HCT116 (cell line): ENCODE measurements at regions not wholly inside any gene's neighbourhood (a gene's known extent, or its start where the extent isn't known, plus 50 kb on each side); places are given as distances from the start of the nearest gene placed in this dataset.

Experiments used
- ATAC-seq: fragments of 200-7000 bp; cut with Tn5 transposase; 2 replicates; pipeline ENCODE4 v1.9.1; 2020; ENCODE audit warnings: mild to moderate bottlenecking, moderate library complexity
- BruUV-seq: library from RNA; stranded (reverse); fragments of 400-500 nt; replicated peaks from 2 replicates; lab custom pipeline; 2021; lab: Mats Ljungman, UMichigan
- CTCF ChIA-PET: fragments of 300-600 bp; sonication (Branson Sonifier 250); formaldehyde crosslinking; loops from one replicate; lab custom pipeline; 2021; ENCODE audit warnings: antibody characterized with exemption; lab: Charles Lee
- POLR2A ChIA-PET: fragments of 300-600, 350-600 bp; sonication (Branson Sonifier 250); formaldehyde crosslinking; loops from one replicate; lab custom pipeline; 2021; ENCODE audit warnings: antibody characterized with exemption; lab: Charles Lee
- RAD21 ChIA-PET, 2 experiments: fragments of 300-600 bp; sonication (Branson Sonifier 250); formaldehyde crosslinking; loops; one replicate each; lab custom pipeline; 2023; ENCODE audit warnings: low total read pairs in 2 of 2; ENCODE audit not compliant: uncharacterized antibody in 2 of 2, unreplicated experiment in 2 of 2, low non-redundant PET in 1 of 2; lab: Charles Lee
- DNase-seq: peaks from one replicate; pipeline ENCODE4 v3.0.0-alpha.2; 2010; ENCODE audit warnings: low read depth, low spot score
- H2AFZ ChIP-seq: fragments of 200-600 bp; shearing (Covaris generic), sonication (generic); 2 replicates; pipeline ENCODE4 v1.6.1; 2017; ENCODE audit warnings: low read depth, mixed run types, mixed read lengths, antibody characterized with exemption, low read length; ENCODE audit not compliant: poor library complexity, severe bottlenecking
- H3K27ac ChIP-seq: 2 replicates; pipeline ENCODE4 v1.5.1; 2012; ENCODE audit warnings: low read depth, low read length
- H3K27me3 ChIP-seq: fragments of 200-600 bp; sonication (generic); 2 replicates; pipeline ENCODE4 v1.6.1; 2016; ENCODE audit warnings: mixed run types, low read length, mixed read lengths; ENCODE audit not compliant: insufficient read depth
- H3K36me3 ChIP-seq, 2 experiments: fragments of 200-500 bp in 1 of 2; fragments of 200-600 bp in 1 of 2; sonication (Bioruptor generic) in 1 of 2; sonication (generic) in 1 of 2; 2 replicates each; pipeline versions ENCODE4 v1.5.1 to v1.6.1; 2014 to 2016; ENCODE audit warnings: low read length in 2 of 2, inconsistent platforms in 1 of 2, mixed read lengths in 1 of 2, mixed run types in 1 of 2; ENCODE audit not compliant: insufficient read depth in 2 of 2, control insufficient read depth in 1 of 2
- H3K4me1 ChIP-seq, 2 experiments: fragments of 200-600 bp in 1 of 2; sonication (generic) in 1 of 2; 2 replicates each; pipeline versions ENCODE4 v1.5.1 to v1.6.1; 2012 to 2017; ENCODE audit warnings: low read length in 2 of 2, inconsistent platforms in 1 of 2, mild to moderate bottlenecking in 1 of 2, mixed read lengths in 1 of 2, mixed run types in 1 of 2, moderate library complexity in 1 of 2; ENCODE audit not compliant: insufficient read depth in 2 of 2, control insufficient read depth in 1 of 2
- H3K4me2 ChIP-seq: fragments of 200-600 bp; sonication (generic); 2 replicates; pipeline ENCODE4 v1.6.1; 2017; ENCODE audit warnings: mixed run types, low read length, mixed read lengths
- H3K4me3 ChIP-seq, 2 experiments: fragments of 200-600 bp in 1 of 2; sonication (generic) in 1 of 2; replicated peaks in 1 of 2; 2 replicates each; pipeline ENCODE4 v1.5.1; 2011 to 2016; ENCODE audit warnings: low read length in 2 of 2, control low read depth in 1 of 2, low read depth in 1 of 2, mild to moderate bottlenecking in 1 of 2, mixed read lengths in 1 of 2, mixed run types in 1 of 2
- H3K79me2 ChIP-seq: fragments of 200-600 bp; sonication (generic); 2 replicates; pipeline ENCODE4 v1.6.1; 2017; ENCODE audit warnings: mild to moderate bottlenecking, mixed run types, low read length, moderate library complexity, mixed read lengths; ENCODE audit not compliant: insufficient read depth
- H3K9ac ChIP-seq: fragments of 200-600 bp; sonication (generic); 2 replicates; pipeline ENCODE4 v1.6.1; 2016; ENCODE audit warnings: low read length, mixed read lengths
- H3K9me2 ChIP-seq: fragments of 200-600 bp; sonication (generic), shearing (Covaris generic); 2 replicates; pipeline ENCODE4 v1.6.1; 2017; ENCODE audit warnings: mixed run types, mild to moderate bottlenecking, moderate library complexity; ENCODE audit not compliant: insufficient read depth
- H3K9me3 ChIP-seq, 2 experiments: fragments of 200-500 bp in 1 of 2; fragments of 200-600 bp in 1 of 2; sonication (Bioruptor generic) in 1 of 2; sonication (generic) in 1 of 2; 2 replicates each; pipeline ENCODE4 v1.6.1; 2014 to 2017; ENCODE audit warnings: low read length in 2 of 2, mixed read lengths in 2 of 2, inconsistent platforms in 1 of 2, low read depth in 1 of 2, mild to moderate bottlenecking in 1 of 2, mixed run types in 1 of 2, moderate library complexity in 1 of 2; ENCODE audit not compliant: control insufficient read depth in 1 of 2, insufficient read depth in 1 of 2
- H4K20me1 ChIP-seq: fragments of 200-600 bp; sonication (generic), shearing (Covaris generic); 2 replicates; pipeline ENCODE4 v1.6.1; 2017; ENCODE audit warnings: mixed run types, mild to moderate bottlenecking, moderate library complexity; ENCODE audit not compliant: insufficient read depth
- CEBPB ChIP-seq: IDR thresholded peaks from 2 replicates; pipeline ENCODE4 v1.6.1; 2012; ENCODE audit warnings: low read depth
- EGR1 ChIP-seq: IDR thresholded peaks from 2 replicates; pipeline ENCODE4 v1.6.1; 2012; ENCODE audit warnings: low read depth
- EZH2 ChIP-seq: fragments of 200-600 bp; sonication (generic); IDR thresholded peaks from 2 replicates; pipeline ENCODE4 v1.6.1; 2017; ENCODE audit warnings: antibody characterized with exemption, mixed run types
- EZH2phosphoT487 ChIP-seq: fragments of 200-600 bp; IDR thresholded peaks from 2 replicates; pipeline ENCODE4 v1.6.1; 2018; ENCODE audit warnings: antibody characterized with exemption, borderline replicate concordance
- FOSL1 ChIP-seq: IDR thresholded peaks from 2 replicates; pipeline ENCODE4 v1.6.1; 2012; ENCODE audit warnings: low read depth
- SIN3A ChIP-seq: IDR thresholded peaks from 2 replicates; pipeline ENCODE4 v1.6.1; 2012; ENCODE audit warnings: low read depth
- SP1 ChIP-seq: IDR thresholded peaks from 2 replicates; pipeline ENCODE4 v1.6.1; 2012; ENCODE audit warnings: low read depth
- TCF7L2 ChIP-seq: IDR thresholded peaks from 2 replicates; pipeline ENCODE4 v1.7.0; 2011; ENCODE audit warnings: borderline replicate concordance, inconsistent platforms; ENCODE audit not compliant: insufficient read depth, insufficient read length; ENCODE audit errors: extremely low read depth
- YY1 ChIP-seq: IDR thresholded peaks from 2 replicates; pipeline ENCODE4 v1.6.1; 2011; ENCODE audit warnings: low read length, low read depth, moderate library complexity, mild to moderate bottlenecking; ENCODE audit not compliant: insufficient replicate concordance; ENCODE audit errors: extremely low read depth
- ZNF274 ChIP-seq: fragments of 200-500 bp; sonication (Bioruptor generic); IDR thresholded peaks from 2 replicates; pipeline ENCODE4 v1.6.1; 2014; ENCODE audit warnings: mild to moderate bottlenecking, low read depth, low read length, inconsistent platforms
- intact Hi-C: fragments of 100-400 bp; cut with micrococcal nuclease; formaldehyde crosslinking; loops from 2 replicates; pipeline ENCODE4 v1.10.0; 2022
- TF ChIP-seq, protein P1 (sequence below): IDR thresholded peaks from 2 replicates; pipeline ENCODE4 v1.6.1; 2012; ENCODE audit warnings: low read depth
- TF ChIP-seq, protein P2 (sequence below): IDR thresholded peaks from 2 replicates; pipeline ENCODE4 v1.6.1; 2012

DNA sequence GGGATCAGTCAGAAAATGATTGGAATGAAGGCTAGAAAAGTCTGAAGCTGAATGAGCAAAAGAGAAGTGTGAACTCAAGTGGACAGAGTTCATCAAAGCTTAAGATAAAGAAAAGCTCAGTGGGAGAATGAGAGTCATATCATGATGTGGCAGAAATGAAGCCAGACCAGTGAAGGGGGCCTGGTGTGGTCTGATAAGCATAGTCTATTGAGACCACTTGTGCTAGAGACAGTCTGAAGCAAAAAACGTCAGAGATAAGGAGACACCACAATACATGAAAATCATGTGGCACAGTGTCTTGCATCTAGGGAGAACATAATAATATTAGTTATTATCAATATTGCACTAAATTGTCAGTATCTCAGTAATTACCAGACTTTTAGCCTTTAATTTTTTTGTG lies 601.5 kb downstream of the UTRN start:
- CTCF ChIA-PET = no interaction called here
- no peak overlapping the region for H3K27ac ChIP-seq
- no peaks in the 10 kb centered on the region for H3K27me3 ChIP-seq
- DNase-seq (no peak), ATAC-seq (no peak)
- no peaks in the 10 kb centered on the region for H4K20me1 ChIP-seq
- H3K79me2 ChIP-seq = no peaks in the 10 kb centered on the region
- H3K4me1 ChIP-seq = peaks cover 0 to 20% of the 10 kb centered on the region in 2 experiments; a peak in 1 of 4 replicates
- no peaks in the 10 kb centered on the region for H3K9me2 ChIP-seq
- H3K9ac ChIP-seq = no peak overlapping the region
- intact Hi-C loops = no loop called here
- H3K4me3 ChIP-seq = no peak overlapping the region
- H3K4me2 ChIP-seq = no peak overlapping the region
- H2AFZ ChIP-seq = no peak overlapping the region
- TF ChIP-seq, protein P1, sequence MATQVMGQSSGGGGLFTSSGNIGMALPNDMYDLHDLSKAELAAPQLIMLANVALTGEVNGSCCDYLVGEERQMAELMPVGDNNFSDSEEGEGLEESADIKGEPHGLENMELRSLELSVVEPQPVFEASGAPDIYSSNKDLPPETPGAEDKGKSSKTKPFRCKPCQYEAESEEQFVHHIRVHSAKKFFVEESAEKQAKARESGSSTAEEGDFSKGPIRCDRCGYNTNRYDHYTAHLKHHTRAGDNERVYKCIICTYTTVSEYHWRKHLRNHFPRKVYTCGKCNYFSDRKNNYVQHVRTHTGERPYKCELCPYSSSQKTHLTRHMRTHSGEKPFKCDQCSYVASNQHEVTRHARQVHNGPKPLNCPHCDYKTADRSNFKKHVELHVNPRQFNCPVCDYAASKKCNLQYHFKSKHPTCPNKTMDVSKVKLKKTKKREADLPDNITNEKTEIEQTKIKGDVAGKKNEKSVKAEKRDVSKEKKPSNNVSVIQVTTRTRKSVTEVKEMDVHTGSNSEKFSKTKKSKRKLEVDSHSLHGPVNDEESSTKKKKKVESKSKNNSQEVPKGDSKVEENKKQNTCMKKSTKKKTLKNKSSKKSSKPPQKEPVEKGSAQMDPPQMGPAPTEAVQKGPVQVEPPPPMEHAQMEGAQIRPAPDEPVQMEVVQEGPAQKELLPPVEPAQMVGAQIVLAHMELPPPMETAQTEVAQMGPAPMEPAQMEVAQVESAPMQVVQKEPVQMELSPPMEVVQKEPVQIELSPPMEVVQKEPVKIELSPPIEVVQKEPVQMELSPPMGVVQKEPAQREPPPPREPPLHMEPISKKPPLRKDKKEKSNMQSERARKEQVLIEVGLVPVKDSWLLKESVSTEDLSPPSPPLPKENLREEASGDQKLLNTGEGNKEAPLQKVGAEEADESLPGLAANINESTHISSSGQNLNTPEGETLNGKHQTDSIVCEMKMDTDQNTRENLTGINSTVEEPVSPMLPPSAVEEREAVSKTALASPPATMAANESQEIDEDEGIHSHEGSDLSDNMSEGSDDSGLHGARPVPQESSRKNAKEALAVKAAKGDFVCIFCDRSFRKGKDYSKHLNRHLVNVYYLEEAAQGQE = no peak
- no peak for TF ChIP-seq TCF7L2
- no peak for TF ChIP-seq EGR1
- no peak for TF ChIP-seq SIN3A
- no peak for TF ChIP-seq SP1
- TF ChIP-seq CEBPB = no peak
- POLR2A ChIA-PET = no interaction called here
- RAD21 ChIA-PET = no interaction called here
- no TSS peak for BruUV-seq
- H3K9me3 ChIP-seq = no peaks in the 10 kb centered on the region
- peaks cover 0 to 13% of the 10 kb centered on the region in 2 experiments; a peak in 1 of 4 replicates for H3K36me3 ChIP-seq

DNA sequence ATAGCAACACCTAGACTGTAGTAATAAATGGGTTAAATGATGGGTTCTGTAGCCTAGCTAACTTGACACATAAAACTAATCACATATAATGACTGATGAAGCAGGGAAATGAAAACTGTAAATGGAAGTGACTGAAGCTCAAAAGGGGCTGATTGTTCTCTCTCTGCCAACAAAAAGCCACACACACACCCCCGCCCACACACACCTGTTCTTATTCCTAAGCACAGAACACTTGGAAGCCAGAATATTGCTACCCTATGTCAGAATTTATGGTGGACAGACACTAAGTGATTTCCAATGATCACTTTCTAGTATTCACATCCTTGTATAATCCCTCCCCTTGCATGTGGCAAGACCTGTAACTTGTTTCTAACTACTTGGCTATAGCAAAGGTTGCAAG lies 603.5 kb downstream of the UTRN start:
- intact Hi-C loops = no loop called here
- TF ChIP-seq EZH2phosphoT487 (no peak), ZNF274 (no peak), FOSL1 (no peak), EGR1 (no peak), YY1 (no peak), CEBPB (no peak), SP1 (no peak), TCF7L2 (no peak), EZH2 (no peak)
- TF ChIP-seq, protein P1 = no peak
- TF ChIP-seq, protein P2, sequence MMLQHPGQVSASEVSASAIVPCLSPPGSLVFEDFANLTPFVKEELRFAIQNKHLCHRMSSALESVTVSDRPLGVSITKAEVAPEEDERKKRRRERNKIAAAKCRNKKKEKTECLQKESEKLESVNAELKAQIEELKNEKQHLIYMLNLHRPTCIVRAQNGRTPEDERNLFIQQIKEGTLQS = no peak

More for the DNA sequence above, 603.5 kb downstream of the UTRN start:
- Histone ChIP-seq H3K9me3 (no peaks in the 10 kb centered on the region), H3K9ac (no peak overlapping the region), H3K4me2 (no peak overlapping the region), H4K20me1 (no peaks in the 10 kb centered on the region), H3K79me2 (no peaks in the 10 kb centered on the region), H3K9me2 (no peaks in the 10 kb centered on the region), H3K27ac (no peak overlapping the region), H3K4me3 (no peak overlapping the region), H2AFZ (no peak overlapping the region), H3K27me3 (no peaks in the 10 kb centered on the region), H3K36me3 (peaks cover 0 to 16% of the 10 kb centered on the region in 2 experiments; a peak in 1 of 4 replicates), H3K4me1 (peaks cover 0 to 22% of the 10 kb centered on the region in 2 experiments; a peak in 1 of 4 replicates)
- ChIA-PET POLR2A (no interaction called here), CTCF (no interaction called here), RAD21 (no interaction called here)
- BruUV-seq = no TSS peak
- DNase-seq = no peak
- no peak for ATAC-seq
